IMR-90 (cell line): ENCODE measurements at regions not wholly inside any gene's neighbourhood (a gene's known extent, or its start where the extent isn't known, plus 50 kb on each side); places are given as distances from the start of the nearest gene placed in this dataset.

Experiments used
- ATAC-seq: fragments of 200-7000 bp; cut with Tn5 transposase; 2 replicates; pipeline ENCODE4 v1.9.1; 2020; ENCODE audit warnings: low read depth, mild to moderate bottlenecking, moderate library complexity
- BruUV-seq: library from RNA; stranded (reverse); fragments of 400-500 nt; replicated peaks from 2 replicates; lab custom pipeline; 2021; lab: Mats Ljungman, UMichigan
- CTCF ChIA-PET: fragments of 300-600 bp; formaldehyde crosslinking; extraction: SDS; loops from one replicate; lab custom pipeline; 2021; ENCODE audit warnings: antibody characterized with exemption; lab: Yijun Ruan, JAX
- POLR2A ChIA-PET: fragments of 300-600 bp; sonication (Branson Sonifier 250); formaldehyde crosslinking; loops from one replicate; lab custom pipeline; 2022; ENCODE audit warnings: antibody characterized with exemption; ENCODE audit not compliant: unreplicated experiment; lab: Charles Lee
- DNase-seq: peaks from one replicate; pipeline ENCODE4 v3.0.0; 2013
- H2AFZ ChIP-seq: replicated peaks from 2 replicates; pipeline ENCODE3; 2013; ENCODE audit warnings: low read length, mild to moderate bottlenecking; ENCODE audit not compliant: poor library complexity
- H2AK5ac ChIP-seq: 2 replicates; pipeline ENCODE4 v1.6.1; 2013; ENCODE audit warnings: low read depth, low read length, inconsistent platforms
- H2AK9ac ChIP-seq: replicated peaks from 2 replicates; pipeline ENCODE3; 2013; ENCODE audit warnings: mild to moderate bottlenecking, low read depth, low read length, moderate library complexity; ENCODE audit not compliant: poor library complexity
- H2BK120ac ChIP-seq: 2 replicates; pipeline ENCODE4 v1.6.1; 2013; ENCODE audit warnings: low read depth, low read length, inconsistent platforms
- H2BK15ac ChIP-seq: 3 replicates; pipeline ENCODE4 v1.6.1; 2013; ENCODE audit warnings: low read depth, low read length, inconsistent platforms
- H2BK20ac ChIP-seq: 2 replicates; pipeline ENCODE4 v1.6.1; 2013; ENCODE audit warnings: low read depth, mild to moderate bottlenecking, inconsistent platforms, low read length, moderate library complexity
- H2BK5ac ChIP-seq: 2 replicates; pipeline ENCODE4 v1.6.1; 2013; ENCODE audit warnings: mild to moderate bottlenecking, low read depth, low read length, inconsistent platforms; ENCODE audit not compliant: poor library complexity, severe bottlenecking
- H3K14ac ChIP-seq: replicated peaks from 2 replicates; pipeline ENCODE4 v1.6.1; 2013; ENCODE audit warnings: low read depth, low read length, inconsistent platforms
- H3K18ac ChIP-seq: 2 replicates; pipeline ENCODE4 v1.6.1; 2013; ENCODE audit warnings: low read depth, low read length, control low read depth
- H3K23ac ChIP-seq: 2 replicates; pipeline ENCODE4 v1.6.1; 2013; ENCODE audit warnings: low read depth, low read length, inconsistent platforms
- H3K27ac ChIP-seq: 2 replicates; pipeline ENCODE4 v1.5.1; 2013; ENCODE audit warnings: mild to moderate bottlenecking, control low read depth, low read length; ENCODE audit not compliant: insufficient read depth
- H3K27me3 ChIP-seq: 2 replicates; pipeline ENCODE4 v1.6.1; 2013; ENCODE audit warnings: low read length; ENCODE audit not compliant: control insufficient read depth, insufficient read depth
- H3K36me3 ChIP-seq: 2 replicates; pipeline ENCODE4 v1.6.1; 2013; ENCODE audit warnings: low read length, mixed read lengths; ENCODE audit not compliant: control insufficient read depth, insufficient read depth
- H3K4ac ChIP-seq: 2 replicates; pipeline ENCODE4 v1.6.1; 2013; ENCODE audit warnings: low read depth, low read length, inconsistent platforms
- H3K4me1 ChIP-seq: 2 replicates; pipeline ENCODE4 v1.6.1; 2013; ENCODE audit warnings: low read length, mixed read lengths; ENCODE audit not compliant: control insufficient read depth, insufficient read depth
- H3K4me2 ChIP-seq: 2 replicates; pipeline ENCODE4 v1.6.1; 2013; ENCODE audit warnings: low read depth, mild to moderate bottlenecking, control low read depth, low read length, moderate library complexity
- H3K4me3 ChIP-seq: 2 replicates; pipeline ENCODE4 v1.5.1; 2013; ENCODE audit warnings: low read depth, mild to moderate bottlenecking, control low read depth, low read length, moderate library complexity; ENCODE audit not compliant: insufficient read depth
- H3K56ac ChIP-seq: 2 replicates; pipeline ENCODE4 v1.6.1; 2013; ENCODE audit warnings: low read length, inconsistent platforms; ENCODE audit not compliant: insufficient read depth; ENCODE audit errors: extremely low read depth
- H3K79me1 ChIP-seq, 2 experiments: 2 replicates each; pipeline ENCODE4 v1.6.1; 2013; ENCODE audit warnings: low read length in 2 of 2, inconsistent platforms in 1 of 2, low read depth in 1 of 2
- H3K9ac ChIP-seq: 2 replicates; pipeline ENCODE4 v1.6.1; 2013; ENCODE audit warnings: low read depth, low read length, control low read depth
- H3K9me1 ChIP-seq: 2 replicates; pipeline ENCODE4 v1.6.1; 2013; ENCODE audit warnings: low read length, inconsistent platforms; ENCODE audit not compliant: insufficient read depth
- H3K9me3 ChIP-seq: 2 replicates; pipeline ENCODE4 v1.6.1; 2013; ENCODE audit warnings: low read length; ENCODE audit not compliant: control insufficient read depth, insufficient read depth
- H4K20me1 ChIP-seq: 2 replicates; pipeline ENCODE4 v1.6.1; 2013; ENCODE audit warnings: low read length, inconsistent platforms; ENCODE audit not compliant: insufficient read depth
- H4K5ac ChIP-seq: 2 replicates; pipeline ENCODE4 v1.6.1; 2013; ENCODE audit warnings: mild to moderate bottlenecking, low read depth, low read length, control low read depth
- H4K8ac ChIP-seq, 2 experiments: 2 replicates each; pipeline ENCODE4 v1.6.1; 2013; ENCODE audit warnings: low read depth in 2 of 2, low read length in 2 of 2, control low read depth in 1 of 2, inconsistent platforms in 1 of 2
- H4K91ac ChIP-seq: 2 replicates; pipeline ENCODE4 v1.6.1; 2013; ENCODE audit warnings: low read depth, low read length, inconsistent platforms; ENCODE audit not compliant: insufficient read depth
- BHLHE40 ChIP-seq: fragments of 150-350 bp; IDR thresholded peaks from 2 replicates; pipeline ENCODE4 v1.6.1; 2016; ENCODE audit warnings: mild to moderate bottlenecking, low read depth, low read length
- CEBPB ChIP-seq: IDR thresholded peaks from 2 replicates; pipeline ENCODE4 v1.6.1; 2012; ENCODE audit warnings: low read depth, low read length, improper control_type of control experiment
- CHD1 ChIP-seq: IDR thresholded peaks from 2 replicates; pipeline ENCODE4 v1.6.1; 2012; ENCODE audit warnings: low read depth, low read length, improper control_type of control experiment
- CTCF ChIP-seq: conservative IDR thresholded peaks from 2 replicates; pipeline ENCODE4 v1.5.1; 2012; ENCODE audit warnings: mild to moderate bottlenecking, low read depth, low read length, improper control_type of control experiment
- ELK1 ChIP-seq: fragments of 150-350 bp; IDR thresholded peaks from 2 replicates; pipeline ENCODE4 v1.6.1; 2016; ENCODE audit warnings: low read depth, mild to moderate bottlenecking, low read length, moderate library complexity, borderline replicate concordance
- FOS ChIP-seq: fragments of 150-350 bp; IDR thresholded peaks from 2 replicates; pipeline ENCODE4 v1.6.1; 2016; ENCODE audit warnings: low read depth, low read length
- MAFK ChIP-seq: IDR thresholded peaks from 2 replicates; pipeline ENCODE4 v1.6.1; 2012; ENCODE audit warnings: low read depth, low read length, improper control_type of control experiment
- MAZ ChIP-seq: IDR thresholded peaks from 2 replicates; pipeline ENCODE4 v1.6.1; 2012; ENCODE audit warnings: low read depth, mild to moderate bottlenecking, low read length, improper control_type of control experiment, moderate library complexity, borderline replicate concordance
- MXI1 ChIP-seq: IDR thresholded peaks from 2 replicates; pipeline ENCODE4 v1.6.1; 2012; ENCODE audit warnings: low read depth, mild to moderate bottlenecking, low read length, moderate library complexity, borderline replicate concordance
- NFE2L2 ChIP-seq: fragments of 150-350 bp; IDR thresholded peaks from 2 replicates; pipeline ENCODE4 v1.6.1; 2016; ENCODE audit warnings: low read depth, mild to moderate bottlenecking, low read length
- POLR2A ChIP-seq: IDR thresholded peaks from 2 replicates; pipeline ENCODE4 v1.6.1; 2012; ENCODE audit warnings: mild to moderate bottlenecking, low read depth, low read length
- RAD21 ChIP-seq: IDR thresholded peaks from 2 replicates; pipeline ENCODE4 v1.6.1; 2012; ENCODE audit warnings: low read length, improper control_type of control experiment
- RCOR1 ChIP-seq: IDR thresholded peaks from 2 replicates; pipeline ENCODE4 v1.6.1; 2012; ENCODE audit warnings: mild to moderate bottlenecking, low read length, improper control_type of control experiment; ENCODE audit not compliant: insufficient replicate concordance
- RFX5 ChIP-seq: IDR thresholded peaks from 2 replicates; pipeline ENCODE4 v1.8.0; 2012; ENCODE audit warnings: low read depth, mild to moderate bottlenecking, low read length, moderate library complexity
- SMC3 ChIP-seq: fragments of 150-350 bp; IDR thresholded peaks from 2 replicates; pipeline ENCODE4 v1.6.1; 2016; ENCODE audit warnings: low read depth, mild to moderate bottlenecking, antibody characterized with exemption, low read length, moderate library complexity
- USF2 ChIP-seq: fragments of 150-350 bp; IDR thresholded peaks from 2 replicates; pipeline ENCODE4 v1.6.1; 2017; ENCODE audit warnings: mild to moderate bottlenecking, antibody characterized with exemption, low read length, low read depth
- WGBS, 2 experiments: methylation state at CpG; one replicate each; pipeline versions ENCODE4 v1.1.5 to v1.1.7; 2013; ENCODE audit warnings: missing lambda C conversion rate in 2 of 2; ENCODE audit not compliant: insufficient read length in 1 of 2; ENCODE audit errors: extremely low coverage in 2 of 2; 5-methylcytosine and 5-hydroxymethylcytosine counted together
- dilution Hi-C: fragments of 300-500 bp; cut with HindIII; formaldehyde crosslinking; loops from one replicate; pipeline ENCODE4 v1.14.3; 2018; ENCODE audit warnings: low sequenced_read_pairs; ENCODE audit not compliant: unreplicated experiment
- in situ Hi-C: fragments of 300-500 bp; cut with MboI; formaldehyde crosslinking; loops from 3 replicates; pipeline ENCODE4 v1.14.3; 2019; ENCODE audit warnings: low sequenced_read_pairs, inconsistent platforms, mixed read lengths
- intact Hi-C: fragments of 100-400 bp; cut with micrococcal nuclease; formaldehyde crosslinking; loops from 2 replicates; pipeline ENCODE4 v1.10.0; 2022

- H2BK120ac ChIP-seq: no peak overlapping the region
- no peak for TF ChIP-seq CHD1
- no peak for TF ChIP-seq USF2
- TF ChIP-seq FOS: no peak
- TF ChIP-seq ELK1: no peak
- TF ChIP-seq RFX5: no peak
- TF ChIP-seq MAFK: no peak
- no peak for TF ChIP-seq POLR2A
- TF ChIP-seq NFE2L2: no peak
- no peak for TF ChIP-seq CTCF
- TF ChIP-seq MAZ: no peak
- no peak for TF ChIP-seq CEBPB
- TF ChIP-seq SMC3: no peak
- no peak for TF ChIP-seq RCOR1
- no peak for TF ChIP-seq RAD21
- no peak for TF ChIP-seq MXI1
- TF ChIP-seq BHLHE40: no peak
- intact Hi-C loops: no loop called here
Measured at GRCh38 chr5:67496051-67496450, 299.5 kb upstream of the CD180 start.

More at GRCh38 chr5:67496051-67496450, 299.5 kb upstream of the CD180 start:
- Histone ChIP-seq H3K23ac (no peak overlapping the region), H2BK5ac (no peak overlapping the region), H4K8ac (no peak overlapping the region), H3K4ac (no peak overlapping the region), H3K56ac (no peak overlapping the region), H2AK5ac (no peak overlapping the region), H3K4me3 (no peak overlapping the region), H4K5ac (no peak overlapping the region), H3K27me3 (no peaks in the 10 kb centered on the region), H4K20me1 (no peaks in the 10 kb centered on the region), H3K14ac (no peak overlapping the region), H2BK15ac (no peak overlapping the region), H4K91ac (no peak overlapping the region), H3K4me1 (no peaks in the 10 kb centered on the region), H2BK20ac (no peak overlapping the region), H3K4me2 (no peak overlapping the region), H3K79me1 (no peaks in the 10 kb centered on the region), H2AK9ac (no peak overlapping the region), H2AFZ (no peak overlapping the region), H3K27ac (no peak overlapping the region), H3K9me1 (no peaks in the 10 kb centered on the region), H3K18ac (no peak overlapping the region), H3K36me3 (no peaks in the 10 kb centered on the region), H3K9ac (no peak overlapping the region), H3K9me3 (no peaks in the 10 kb centered on the region)
- BruUV-seq: no TSS peak
- WGBS, 2 experiments: no CpG with 5 or more reads among the region's 1 CpG
- dilution Hi-C loops: no loop called here
- in situ Hi-C loops: no loop called here
- POLR2A ChIA-PET: no interaction called here
- CTCF ChIA-PET: no interaction called here
- ATAC-seq: no peak
- DNase-seq: no peak
